IgD-negative memory B cell (primary cell): ENCODE measurements at regions not wholly inside any gene's neighbourhood (a gene's known extent, or its start where the extent isn't known, plus 50 kb on each side); places are given as distances from the start of the nearest gene placed in this dataset.
A peak's percentile ranks its signal among the peaks of the same experiment; 100 is the strongest.

ENCODE experiments used
- H3K27ac Mint-ChIP-seq, 3 donors: one replicate each; pipeline ENCODE4 v1.8.0; 2020 to 2022; ENCODE audit warnings: mild to moderate bottlenecking in 3 of 3, mixed read lengths in 3 of 3, moderate library complexity in 1 of 3
- H3K27me3 Mint-ChIP-seq: one replicate; pipeline ENCODE4 v1.8.0; 2021; ENCODE audit warnings: mixed read lengths
- H3K36me3 Mint-ChIP-seq: one replicate; pipeline ENCODE4 v1.8.0; 2020; ENCODE audit warnings: mild to moderate bottlenecking, mixed read lengths
- H3K4me1 Mint-ChIP-seq, 3 donors: one replicate each; pipeline ENCODE4 v1.8.0; 2020 to 2022; ENCODE audit warnings: mixed read lengths in 3 of 3, mild to moderate bottlenecking in 1 of 3
- H3K4me3 Mint-ChIP-seq, 4 donors: one replicate each; pipeline ENCODE4 v1.8.0; 2020 to 2022; ENCODE audit warnings: mild to moderate bottlenecking in 4 of 4, mixed read lengths in 4 of 4, moderate library complexity in 3 of 4
- H3K9me3 Mint-ChIP-seq, 3 donors: one replicate each; pipeline ENCODE4 v1.8.0; 2020 to 2021; ENCODE audit warnings: mixed read lengths in 3 of 3, mild to moderate bottlenecking in 1 of 3

GRCh38 chr18:57273194-57273593 lies 79.2 kb upstream of the ST8SIA3 start:
- peak overlapping the region in 1 of 3 donors; percentile 22 for H3K27ac Mint-ChIP-seq
- no peaks in the 10 kb centered on the region for H3K4me1 Mint-ChIP-seq
- H3K36me3 Mint-ChIP-seq = no peaks in the 10 kb centered on the region
- peaks cover 0 to 2% (median 1%) of the 10 kb centered on the region in 3 donors for H3K9me3 Mint-ChIP-seq
- H3K4me3 Mint-ChIP-seq = no peak overlapping the region
- H3K27me3 Mint-ChIP-seq = peaks cover 6% of the 10 kb centered on the region

GRCh38 chr18:57275111-57275510 lies 77.2 kb upstream of the ST8SIA3 start:
- Mint-ChIP-seq H3K4me1 (no peaks in the 10 kb centered on the region), H3K27me3 (peaks cover 5% of the 10 kb centered on the region), H3K36me3 (no peaks in the 10 kb centered on the region), H3K4me3 (no peak overlapping the region), H3K9me3 (no peaks in the 10 kb centered on the region), H3K27ac (no peak overlapping the region)

GRCh38 chr18:57276829-57277228 lies 75.5 kb upstream of the ST8SIA3 start:
- Mint-ChIP-seq H3K36me3 (no peaks in the 10 kb centered on the region), H3K4me3 (no peak overlapping the region), H3K27ac (no peak overlapping the region), H3K9me3 (peaks cover 0 to 2% (median 0%) of the 10 kb centered on the region in 3 donors), H3K4me1 (no peaks in the 10 kb centered on the region), H3K27me3 (peaks cover 5% of the 10 kb centered on the region)

- no peak overlapping the region for H3K4me3 Mint-ChIP-seq
- H3K36me3 Mint-ChIP-seq = no peaks in the 10 kb centered on the region
- H3K27me3 Mint-ChIP-seq = peaks cover 4% of the 10 kb centered on the region
Measured at GRCh38 chr18:57278933-57279332, 73.4 kb upstream of the ST8SIA3 start.

GRCh38 chr18:57281519-57281918 lies 70.8 kb upstream of the ST8SIA3 start:
- H3K4me3 Mint-ChIP-seq = no peak overlapping the region
- peaks cover 4% of the 10 kb centered on the region for H3K27me3 Mint-ChIP-seq
- no peaks in the 10 kb centered on the region for H3K36me3 Mint-ChIP-seq
- no peak overlapping the region for H3K27ac Mint-ChIP-seq
- peaks cover 0 to 6% (median 4%) of the 10 kb centered on the region in 3 donors for H3K9me3 Mint-ChIP-seq
- no peaks in the 10 kb centered on the region for H3K4me1 Mint-ChIP-seq

More at GRCh38 chr18:57278933-57279332, 73.4 kb upstream of the ST8SIA3 start:
- H3K4me1 Mint-ChIP-seq = no peaks in the 10 kb centered on the region
- no peak overlapping the region for H3K27ac Mint-ChIP-seq
- peaks cover 0 to 4% (median 3%) of the 10 kb centered on the region in 3 donors for H3K9me3 Mint-ChIP-seq

GRCh38 chr18:57286949-57287348 lies 65.4 kb upstream of the ST8SIA3 start:
- H3K4me3 Mint-ChIP-seq = no peak overlapping the region

GRCh38 chr18:57287766-57288165 lies 64.6 kb upstream of the ST8SIA3 start:
- H3K4me1 Mint-ChIP-seq = peaks cover 0 to 2% (median 0%) of the 10 kb centered on the region in 3 donors
- H3K27me3 Mint-ChIP-seq = peaks cover 8% of the 10 kb centered on the region
- no peak overlapping the region for H3K27ac Mint-ChIP-seq
- H3K4me3 Mint-ChIP-seq = no peak overlapping the region
- peaks cover 2 to 10% (median 6%) of the 10 kb centered on the region in 3 donors for H3K9me3 Mint-ChIP-seq
- no peaks in the 10 kb centered on the region for H3K36me3 Mint-ChIP-seq

More at GRCh38 chr18:57286949-57287348, 65.4 kb upstream of the ST8SIA3 start:
- H3K9me3 Mint-ChIP-seq = peaks cover 2 to 10% (median 4%) of the 10 kb centered on the region in 3 donors
- H3K36me3 Mint-ChIP-seq = no peaks in the 10 kb centered on the region
- no peak overlapping the region for H3K27ac Mint-ChIP-seq
- H3K27me3 Mint-ChIP-seq = peaks cover 8% of the 10 kb centered on the region
- peaks cover 0 to 2% (median 0%) of the 10 kb centered on the region in 3 donors for H3K4me1 Mint-ChIP-seq

GRCh38 chr18:57294547-57294946 lies 57.8 kb upstream of the ST8SIA3 start:
- Mint-ChIP-seq H3K36me3 (no peaks in the 10 kb centered on the region), H3K4me1 (no peaks in the 10 kb centered on the region)

DNA sequence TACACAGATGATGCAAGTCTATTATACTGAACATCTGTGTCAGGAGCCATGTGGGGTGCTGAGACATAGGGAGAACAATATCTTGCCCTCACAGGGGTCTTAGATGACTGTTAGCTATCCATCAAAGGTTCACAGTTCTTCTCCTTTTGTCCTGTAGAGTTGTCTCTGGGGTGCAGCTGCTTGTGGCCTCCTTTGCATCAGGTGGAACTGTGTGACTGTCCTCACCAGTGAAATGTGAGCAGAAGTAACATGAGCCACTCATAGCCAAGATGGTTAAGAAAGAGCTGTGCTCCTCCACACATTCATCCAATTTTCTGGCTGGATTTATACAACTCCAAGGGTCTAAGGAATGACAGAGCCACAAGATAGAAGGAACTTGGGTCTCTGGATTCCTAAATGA lies 56.0 kb upstream of the ST8SIA3 start:
- peaks cover 11% of the 10 kb centered on the region for H3K27me3 Mint-ChIP-seq
- H3K4me3 Mint-ChIP-seq = no peak overlapping the region
- H3K4me1 Mint-ChIP-seq = no peaks in the 10 kb centered on the region
- H3K36me3 Mint-ChIP-seq = no peaks in the 10 kb centered on the region
- peaks cover 0 to 10% (median 0%) of the 10 kb centered on the region in 3 donors for H3K9me3 Mint-ChIP-seq
- no peak overlapping the region for H3K27ac Mint-ChIP-seq

More at GRCh38 chr18:57294547-57294946, 57.8 kb upstream of the ST8SIA3 start:
- peaks cover 0 to 10% (median 1%) of the 10 kb centered on the region in 3 donors for H3K9me3 Mint-ChIP-seq
- peaks cover 7% of the 10 kb centered on the region for H3K27me3 Mint-ChIP-seq
- no peak overlapping the region for H3K4me3 Mint-ChIP-seq
- H3K27ac Mint-ChIP-seq = no peak overlapping the region

- Mint-ChIP-seq H3K4me3 (no peak overlapping the region), H3K27me3 (peaks cover 18% of the 10 kb centered on the region), H3K4me1 (no peaks in the 10 kb centered on the region), H3K27ac (no peak overlapping the region), H3K36me3 (no peaks in the 10 kb centered on the region), H3K9me3 (peaks cover 0 to 6% (median 0%) of the 10 kb centered on the region in 3 donors)
Measured at GRCh38 chr18:57297306-57297705, 55.1 kb upstream of the ST8SIA3 start.

DNA sequence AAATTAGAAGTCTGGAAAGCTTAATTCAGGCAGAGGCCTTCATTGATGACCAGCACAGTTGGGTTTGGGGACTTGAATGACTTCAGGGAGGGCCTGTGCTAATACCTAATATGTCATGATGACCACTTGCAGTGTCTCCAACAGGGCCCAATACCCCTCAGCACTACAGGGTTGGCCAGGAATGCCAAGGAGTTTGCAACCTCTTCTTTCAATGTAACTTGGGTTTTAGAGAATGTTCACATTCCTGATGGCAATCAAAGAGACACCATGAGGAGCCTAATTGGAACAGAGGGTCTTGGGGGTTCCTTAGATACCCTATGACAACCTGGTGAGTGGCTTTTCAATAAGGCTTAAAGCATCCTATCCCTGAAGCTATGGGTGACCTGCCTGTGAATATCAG lies 52.4 kb upstream of the ST8SIA3 start:
- Mint-ChIP-seq H3K36me3 (no peaks in the 10 kb centered on the region), H3K27me3 (peaks cover 13% of the 10 kb centered on the region), H3K4me3 (no peak overlapping the region), H3K27ac (no peak overlapping the region), H3K9me3 (peaks cover 0 to 6% (median 0%) of the 10 kb centered on the region in 3 donors), H3K4me1 (no peaks in the 10 kb centered on the region)

- Mint-ChIP-seq H3K27me3 (peaks cover 13% of the 10 kb centered on the region), H3K4me3 (no peak overlapping the region), H3K9me3 (peaks cover 0 to 8% (median 0%) of the 10 kb centered on the region in 3 donors)
Measured at GRCh38 chr18:57301573-57302559, 50.5 kb upstream of the ST8SIA3 start.

More at GRCh38 chr18:57301573-57302559, 50.5 kb upstream of the ST8SIA3 start:
- no peaks in the 10 kb centered on the region for H3K36me3 Mint-ChIP-seq
- H3K4me1 Mint-ChIP-seq = no peaks in the 10 kb centered on the region
- H3K27ac Mint-ChIP-seq = peak overlapping the region in 1 of 3 donors; percentile 39
